Lower leg skin (tissue), 4 donors: ENCODE measurements at regions not wholly inside any gene's neighbourhood (a gene's known extent, or its start where the extent isn't known, plus 50 kb on each side); places are given as distances from the start of the nearest gene placed in this dataset.

Experiments
- DNase-seq, 2 donors: peaks; one replicate each; pipeline ENCODE4 v3.0.0-alpha.2; 2019; ENCODE audit warnings: low spot score in 2 of 2
- H3K4me3 ChIP-seq: fragments of 200-600 bp; sonication (generic); 2 replicates; pipeline ENCODE4 v1.5.1; 2017; ENCODE audit warnings: mild to moderate bottlenecking, low read depth; ENCODE audit not compliant: poor library complexity, severe bottlenecking
- POLR2A ChIP-seq, 2 donors: fragments of 450-650 bp; IDR thresholded peaks; one replicate each; pipeline ENCODE4 v1.6.1; 2016 to 2017; ENCODE audit warnings: antibody characterized with exemption in 2 of 2, mild to moderate bottlenecking in 1 of 2, moderate library complexity in 1 of 2
- WGBS, 2 donors: methylation state at CpG; one replicate each; pipeline ENCODE4 v1.1.5; 2018; 5-methylcytosine and 5-hydroxymethylcytosine counted together
- intact Hi-C: fragments of 100-400 bp; cut with DNase I; formaldehyde crosslinking; loops from one replicate; pipeline ENCODE4 v1.15.0; 2023; ENCODE audit warnings: low total_unique reads
- TF ChIP-seq, protein P1 (sequence below), 3 donors: fragments of 450-650 bp; IDR thresholded peaks; one replicate each; pipeline ENCODE4 v1.5.1; 2016; ENCODE audit warnings: antibody characterized with exemption in 3 of 3, mild to moderate bottlenecking in 3 of 3, moderate library complexity in 2 of 3

DNA sequence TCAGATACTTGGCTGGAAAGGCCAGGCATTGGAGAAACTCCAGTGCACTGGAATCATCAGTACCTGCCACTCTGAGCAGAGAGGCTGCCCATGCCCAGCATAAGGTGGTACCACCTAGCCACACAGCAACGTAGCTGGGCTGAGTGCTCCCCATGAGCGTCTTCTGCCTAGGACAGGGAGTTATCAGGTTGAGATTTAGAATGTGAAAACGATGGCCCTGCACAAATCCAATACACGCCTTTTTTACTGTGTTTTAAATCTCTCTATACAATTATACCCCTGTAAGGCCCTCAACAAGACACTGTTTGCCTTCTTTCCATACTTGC is 66.7 kb upstream of the PTGR2 start:
- 41 to 45% methylated on average over 4 of the region's 4 CpGs for WGBS, 2 donors
- DNase-seq: no peak
- intact Hi-C loops: no loop called here
- TF ChIP-seq POLR2A (IDR thresholded peaks at IDR 0.05): no peak
- TF ChIP-seq, protein P1, sequence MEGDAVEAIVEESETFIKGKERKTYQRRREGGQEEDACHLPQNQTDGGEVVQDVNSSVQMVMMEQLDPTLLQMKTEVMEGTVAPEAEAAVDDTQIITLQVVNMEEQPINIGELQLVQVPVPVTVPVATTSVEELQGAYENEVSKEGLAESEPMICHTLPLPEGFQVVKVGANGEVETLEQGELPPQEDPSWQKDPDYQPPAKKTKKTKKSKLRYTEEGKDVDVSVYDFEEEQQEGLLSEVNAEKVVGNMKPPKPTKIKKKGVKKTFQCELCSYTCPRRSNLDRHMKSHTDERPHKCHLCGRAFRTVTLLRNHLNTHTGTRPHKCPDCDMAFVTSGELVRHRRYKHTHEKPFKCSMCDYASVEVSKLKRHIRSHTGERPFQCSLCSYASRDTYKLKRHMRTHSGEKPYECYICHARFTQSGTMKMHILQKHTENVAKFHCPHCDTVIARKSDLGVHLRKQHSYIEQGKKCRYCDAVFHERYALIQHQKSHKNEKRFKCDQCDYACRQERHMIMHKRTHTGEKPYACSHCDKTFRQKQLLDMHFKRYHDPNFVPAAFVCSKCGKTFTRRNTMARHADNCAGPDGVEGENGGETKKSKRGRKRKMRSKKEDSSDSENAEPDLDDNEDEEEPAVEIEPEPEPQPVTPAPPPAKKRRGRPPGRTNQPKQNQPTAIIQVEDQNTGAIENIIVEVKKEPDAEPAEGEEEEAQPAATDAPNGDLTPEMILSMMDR (IDR thresholded peaks at IDR 0.05): no peak
- H3K4me3 ChIP-seq: no peak overlapping the region

DNA sequence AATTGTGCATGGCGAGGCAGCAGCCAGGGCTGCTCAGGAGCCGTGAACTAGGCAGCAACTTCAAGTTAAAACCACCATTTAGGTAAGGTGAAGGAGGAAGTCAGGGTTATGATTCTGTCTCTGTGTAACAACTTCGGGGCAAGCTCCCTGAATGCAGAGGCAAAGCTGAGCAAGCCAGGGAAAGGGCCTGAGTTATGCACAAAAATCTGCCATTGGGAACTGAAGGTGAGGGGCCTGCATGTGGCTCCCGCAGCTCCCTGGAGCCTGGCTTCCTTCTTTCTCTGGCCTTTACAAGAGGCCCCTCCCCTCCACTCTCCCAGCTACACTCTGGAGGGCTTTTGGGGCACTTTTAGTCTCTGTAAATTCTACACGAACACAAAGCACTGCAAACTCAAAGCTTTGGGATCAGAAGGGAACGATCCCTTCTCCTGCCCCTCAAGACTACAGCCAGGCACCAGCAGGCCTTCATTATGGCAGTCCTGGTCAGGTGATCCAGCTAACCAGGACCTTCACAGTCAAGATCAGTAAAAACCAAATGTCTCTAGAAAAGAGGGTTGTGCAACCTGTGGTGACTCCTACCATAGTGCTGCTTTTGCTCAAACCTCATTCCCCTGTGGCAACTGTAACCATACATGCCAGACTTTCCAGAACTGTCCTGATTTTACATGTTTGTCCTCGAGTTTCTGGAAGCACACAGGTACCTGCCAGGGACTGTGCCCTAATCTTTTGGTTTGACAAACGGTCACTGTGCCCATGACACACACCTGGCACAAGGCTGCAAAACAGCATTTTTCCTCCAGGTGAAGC is 67.2 kb upstream of the PTGR2 start:
- no peak for TF ChIP-seq POLR2A (IDR thresholded peaks at IDR 0.05)
- TF ChIP-seq, protein P1 (IDR thresholded peaks at IDR 0.05): no peak
- DNase-seq: no peak
- WGBS, 2 donors: 24 to 36% methylated on average over 8 of the region's 8 CpGs
- intact Hi-C loops: no loop called here
- H3K4me3 ChIP-seq: no peak overlapping the region

DNA sequence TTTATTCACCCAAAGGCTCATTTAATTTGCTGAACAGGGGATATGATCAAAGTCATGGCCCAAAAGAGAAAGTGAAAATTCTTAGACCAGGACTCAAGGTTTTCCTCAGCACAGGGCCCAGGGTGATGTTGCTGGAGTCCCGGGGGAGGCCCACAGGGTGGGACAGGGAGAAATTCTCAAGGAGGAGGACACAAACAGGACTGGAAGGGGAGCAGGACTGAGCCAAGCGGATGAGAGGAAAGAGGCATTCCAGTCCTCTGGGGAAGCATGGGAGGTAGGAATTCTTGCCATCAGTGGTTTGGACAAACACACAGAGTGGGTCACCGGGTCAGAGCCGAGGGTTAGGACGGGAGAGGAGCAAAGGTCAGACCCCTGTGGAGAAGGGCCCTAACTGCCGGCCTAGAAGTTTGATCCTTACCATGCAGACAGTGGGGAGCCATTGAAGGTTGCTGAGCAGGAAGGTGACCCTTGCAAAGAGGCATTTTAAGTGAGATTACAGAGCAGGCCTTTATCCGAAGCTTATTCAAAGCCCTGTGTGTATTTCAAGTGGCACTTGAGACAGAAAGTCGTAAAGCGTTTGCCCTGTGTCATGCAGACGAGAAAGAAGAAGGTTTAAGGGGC is 68.4 kb upstream of the PTGR2 start:
- DNase-seq: no peak
- TF ChIP-seq, protein P1 (IDR thresholded peaks at IDR 0.05): no peak
- no peak for TF ChIP-seq POLR2A (IDR thresholded peaks at IDR 0.05)
- WGBS, 2 donors: 74 to 77% methylated on average over 10 of the region's 10 CpGs
- intact Hi-C loops: no loop called here
- H3K4me3 ChIP-seq: no peak overlapping the region

DNA sequence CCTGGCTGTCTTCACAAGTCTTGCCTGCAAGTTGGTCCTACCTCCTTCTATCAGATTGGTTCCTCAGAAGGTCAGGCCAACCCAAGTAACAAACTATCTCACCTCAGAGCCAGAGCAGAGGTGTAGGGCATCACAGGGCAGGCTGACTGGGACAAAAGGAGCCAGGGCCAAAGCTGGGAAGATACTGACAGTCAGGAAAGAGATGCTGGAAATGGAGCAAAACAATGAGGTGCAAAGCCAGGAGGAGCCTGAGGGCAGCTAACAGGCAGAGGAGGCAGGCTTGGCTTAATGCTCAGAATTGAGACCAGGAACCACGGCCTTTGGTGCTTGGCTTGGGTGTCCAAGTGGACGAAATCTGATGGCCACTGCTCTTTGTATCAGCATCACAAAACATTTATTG is 68.4 kb upstream of the PNMA1 start:
- intact Hi-C loops: no loop called here
- no peak for DNase-seq
- WGBS, 2 donors: 79 to 83% methylated on average over 2 of the region's 2 CpGs
- TF ChIP-seq, protein P1 (IDR thresholded peaks at IDR 0.05): no peak
- no peak for TF ChIP-seq POLR2A (IDR thresholded peaks at IDR 0.05)
- H3K4me3 ChIP-seq: no peak overlapping the region

DNA sequence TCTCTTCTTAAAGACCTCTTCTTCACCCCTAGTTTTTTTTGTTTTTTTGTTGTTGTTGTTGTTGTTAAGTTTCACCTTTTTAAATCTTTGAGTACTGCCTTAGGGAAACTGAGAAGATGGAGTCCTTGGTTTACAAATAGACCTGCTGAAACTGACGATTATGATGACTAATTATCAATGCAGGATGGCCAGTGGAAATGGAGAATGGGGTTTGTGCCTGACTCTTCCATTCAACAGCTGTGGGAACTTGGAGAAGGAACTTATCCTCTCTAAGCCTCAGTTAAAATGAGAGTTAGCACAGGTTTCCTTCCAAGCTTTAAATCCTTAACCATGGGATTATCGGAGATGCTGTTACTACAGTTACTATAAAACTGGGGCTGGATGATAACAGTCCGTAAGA is 66.7 kb upstream of the PNMA1 start:
- DNase-seq: no peak
- TF ChIP-seq POLR2A (IDR thresholded peaks at IDR 0.05): no peak
- TF ChIP-seq, protein P1 (IDR thresholded peaks at IDR 0.05): no peak
- intact Hi-C loops: no loop called here
- 78 to 88% methylated on average over 3 of the region's 3 CpGs for WGBS, 2 donors
- H3K4me3 ChIP-seq: no peak overlapping the region
